Amniotic epithelial cell (primary cell): ENCODE measurements at regions not wholly inside any gene's neighbourhood (a gene's known extent, or its start where the extent isn't known, plus 50 kb on each side); places are given as distances from the start of the nearest gene placed in this dataset.

ENCODE experiments used
- DNase-seq: peaks from one replicate; pipeline ENCODE4 v3.0.0-alpha.2; 2010; ENCODE audit warnings: low read depth

GRCh38 chr3:117617906-117618305 lies 908.3 kb downstream of the TUSC7 start:
- DNase-seq, result no peak

GRCh38 chr3:117618462-117618861 lies 908.9 kb downstream of the TUSC7 start:
- DNase-seq, result no peak

- DNase-seq, result no peak
Measured at GRCh38 chr3:117619805-117620204, 910.2 kb downstream of the TUSC7 start.

GRCh38 chr3:117622171-117622841 lies 912.7 kb downstream of the TUSC7 start:
- DNase-seq, result peak; percentile 11

- no peak for DNase-seq
Measured at GRCh38 chr3:117624424-117624823, 914.8 kb downstream of the TUSC7 start.

GRCh38 chr3:117625174-117625573 lies 915.6 kb downstream of the TUSC7 start:
- no peak for DNase-seq

- no peak for DNase-seq
Measured at GRCh38 chr3:117626577-117626976, 917.0 kb downstream of the TUSC7 start.

- DNase-seq, result peak; percentile 2
Measured at GRCh38 chr3:117628823-117629291, 919.3 kb downstream of the TUSC7 start.

- DNase-seq, result no peak
Measured at GRCh38 chr3:117629505-117629904, 919.9 kb downstream of the TUSC7 start.

GRCh38 chr3:117630469-117630868 lies 920.9 kb downstream of the TUSC7 start:
- DNase-seq, result no peak

GRCh38 chr3:117630885-117631284 lies 921.3 kb downstream of the TUSC7 start:
- no peak for DNase-seq

GRCh38 chr3:117631781-117632180 lies 922.2 kb downstream of the TUSC7 start:
- DNase-seq, result no peak

GRCh38 chr3:117632191-117632590 lies 922.6 kb downstream of the TUSC7 start:
- DNase-seq, result no peak

GRCh38 chr3:117633207-117633606 lies 923.6 kb downstream of the TUSC7 start:
- DNase-seq, result no peak

GRCh38 chr3:117637666-117638065 lies 928.1 kb downstream of the TUSC7 start:
- DNase-seq, result no peak

GRCh38 chr3:117644203-117644602 lies 934.6 kb downstream of the TUSC7 start:
- no peak for DNase-seq

GRCh38 chr3:117645561-117646242 lies 936.1 kb downstream of the TUSC7 start:
- no peak for DNase-seq

- DNase-seq, result no peak
Measured at GRCh38 chr3:117647435-117647834, 937.9 kb downstream of the TUSC7 start.

GRCh38 chr3:117651246-117651645 lies 941.7 kb downstream of the TUSC7 start:
- no peak for DNase-seq

- no peak for DNase-seq
Measured at GRCh38 chr3:117656391-117656790, 946.8 kb downstream of the TUSC7 start.

- no peak for DNase-seq
Measured at GRCh38 chr3:117657278-117657677, 947.7 kb downstream of the TUSC7 start.

GRCh38 chr3:117660941-117661817 lies 951.6 kb downstream of the TUSC7 start:
- peak; percentile 7 for DNase-seq

GRCh38 chr3:117661818-117662095 lies 952.2 kb downstream of the TUSC7 start:
- no peak for DNase-seq
